Kidney (tissue), 13 donors: ENCODE measurements at regions not wholly inside any gene's neighbourhood (a gene's known extent, or its start where the extent isn't known, plus 50 kb on each side); places are given as distances from the start of the nearest gene placed in this dataset.

Source experiments
- DNase-seq, 5 donors: peaks; one replicate each; pipeline ENCODE4 v3.0.0-alpha.2; 2013 to 2020
- FAIRE-seq: peaks from 2 replicates; lab custom pipeline; 2012; peaks lifted over from hg19 to GRCh38; lab: Jason Lieb, UNC
- H3K27ac ChIP-seq, 2 donors: one replicate each; pipeline ENCODE4 v1.7.0; 2013; ENCODE audit warnings: low read depth in 2 of 2, low read length in 2 of 2, inconsistent platforms in 1 of 2
- H3K27me3 ChIP-seq: one replicate; pipeline ENCODE4 v1.7.1; 2013; ENCODE audit warnings: low read length, inconsistent platforms; ENCODE audit not compliant: control insufficient read depth, insufficient read depth
- H3K36me3 ChIP-seq, 3 donors: one replicate each; pipeline versions ENCODE4 v1.7.0 to v1.7.1; 2013; ENCODE audit warnings: low read length in 3 of 3, control low read depth in 1 of 3, inconsistent platforms in 1 of 3; ENCODE audit not compliant: insufficient read depth in 3 of 3, control insufficient read depth in 2 of 3
- H3K4me1 ChIP-seq, 3 donors: one replicate each; pipeline versions ENCODE4 v1.7.0 to v1.7.1; 2013; ENCODE audit warnings: low read length in 3 of 3, inconsistent platforms in 1 of 3, low read depth in 1 of 3; ENCODE audit not compliant: control insufficient read depth in 2 of 3, insufficient read depth in 2 of 3
- H3K4me3 ChIP-seq, 3 donors: one replicate each; pipeline versions ENCODE4 v1.7.0 to v1.8.1; 2013; ENCODE audit warnings: low read length in 3 of 3, control low read depth in 1 of 3, inconsistent platforms in 1 of 3
- H3K9ac ChIP-seq, 3 donors: one replicate each; pipeline versions ENCODE4 v1.7.0 to v1.7.1; 2013; ENCODE audit warnings: low read length in 3 of 3, control low read depth in 1 of 3, inconsistent platforms in 1 of 3
- H3K9me3 ChIP-seq, 3 donors: one replicate each; pipeline versions ENCODE4 v1.7.0 to v1.7.1; 2013; ENCODE audit warnings: low read length in 3 of 3, control low read depth in 1 of 3, inconsistent platforms in 1 of 3; ENCODE audit not compliant: control insufficient read depth in 2 of 3, insufficient read depth in 1 of 3
- intact Hi-C: fragments of 100-400 bp; cut with DNase I; formaldehyde crosslinking; loops from one replicate; pipeline ENCODE4 v1.11.1; 2022
- TF ChIP-seq, protein P1 (sequence below): IDR thresholded peaks from 3 replicates; pipeline ENCODE4 v1.5.1; 2012; ENCODE audit warnings: mild to moderate bottlenecking, moderate library complexity, borderline replicate concordance; ENCODE audit not compliant: insufficient read depth; ENCODE audit errors: extremely low read depth
- donor health status: control.
- donor health status: control.
- donor health status: control.
- donor health status: control.
- donor health status: control.
- donor health status: DM: yes; HTN: yes; CAD: no.
- donor health status: Normal renal cell carcinoma (clear cell type).

DNA sequence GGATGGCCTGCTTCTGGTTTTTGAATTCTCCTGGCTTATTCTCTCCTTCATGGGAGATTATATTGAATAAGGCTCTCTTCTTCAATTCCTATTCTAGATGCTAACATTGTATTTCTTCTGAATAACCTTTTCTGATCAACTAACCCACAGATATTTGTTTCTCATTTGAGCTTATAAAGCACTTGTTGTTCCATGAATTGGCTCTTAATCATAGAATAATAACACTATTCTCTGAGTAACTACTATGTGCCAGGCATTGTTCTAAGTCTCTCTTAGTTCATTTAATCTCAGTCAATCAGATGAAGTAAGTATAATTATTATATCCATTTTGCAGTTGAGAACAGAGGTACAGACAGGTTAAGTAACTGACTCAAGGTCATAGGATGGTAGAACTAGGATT is 136.3 kb upstream of the MLIP start:
- no peak for FAIRE-seq
- no peak for DNase-seq
- no peaks in the 10 kb centered on the region for H3K9me3 ChIP-seq
- H3K27me3 ChIP-seq = no peaks in the 10 kb centered on the region
- no peaks in the 10 kb centered on the region for H3K36me3 ChIP-seq
- H3K9ac ChIP-seq = no peak overlapping the region
- no peak overlapping the region for H3K4me3 ChIP-seq
- H3K27ac ChIP-seq = no peak overlapping the region
- intact Hi-C loops = no loop called here
- peaks cover 0 to 5% (median 0%) of the 10 kb centered on the region in 3 donors for H3K4me1 ChIP-seq
- TF ChIP-seq, protein P1, sequence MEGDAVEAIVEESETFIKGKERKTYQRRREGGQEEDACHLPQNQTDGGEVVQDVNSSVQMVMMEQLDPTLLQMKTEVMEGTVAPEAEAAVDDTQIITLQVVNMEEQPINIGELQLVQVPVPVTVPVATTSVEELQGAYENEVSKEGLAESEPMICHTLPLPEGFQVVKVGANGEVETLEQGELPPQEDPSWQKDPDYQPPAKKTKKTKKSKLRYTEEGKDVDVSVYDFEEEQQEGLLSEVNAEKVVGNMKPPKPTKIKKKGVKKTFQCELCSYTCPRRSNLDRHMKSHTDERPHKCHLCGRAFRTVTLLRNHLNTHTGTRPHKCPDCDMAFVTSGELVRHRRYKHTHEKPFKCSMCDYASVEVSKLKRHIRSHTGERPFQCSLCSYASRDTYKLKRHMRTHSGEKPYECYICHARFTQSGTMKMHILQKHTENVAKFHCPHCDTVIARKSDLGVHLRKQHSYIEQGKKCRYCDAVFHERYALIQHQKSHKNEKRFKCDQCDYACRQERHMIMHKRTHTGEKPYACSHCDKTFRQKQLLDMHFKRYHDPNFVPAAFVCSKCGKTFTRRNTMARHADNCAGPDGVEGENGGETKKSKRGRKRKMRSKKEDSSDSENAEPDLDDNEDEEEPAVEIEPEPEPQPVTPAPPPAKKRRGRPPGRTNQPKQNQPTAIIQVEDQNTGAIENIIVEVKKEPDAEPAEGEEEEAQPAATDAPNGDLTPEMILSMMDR = no peak

- Histone ChIP-seq H3K9me3 (no peaks in the 10 kb centered on the region), H3K4me3 (no peak overlapping the region), H3K36me3 (no peaks in the 10 kb centered on the region), H3K9ac (no peak overlapping the region), H3K27ac (peak overlapping the region in 1 of 2 donors; percentile 32), H3K27me3 (no peaks in the 10 kb centered on the region), H3K4me1 (peaks cover 0 to 5% (median 0%) of the 10 kb centered on the region in 3 donors)
- intact Hi-C loops = no loop called here
- TF ChIP-seq, protein P1 = no peak
- DNase-seq (peak in 2 of 5 donors; percentile 73 to 75), FAIRE-seq (no peak)
Measured at GRCh38 chr6:53975941-53976615, 135.2 kb upstream of the MLIP start.

- Histone ChIP-seq H3K4me1 (peaks cover 0 to 5% (median 0%) of the 10 kb centered on the region in 3 donors), H3K4me3 (no peak overlapping the region), H3K9me3 (no peaks in the 10 kb centered on the region), H3K36me3 (no peaks in the 10 kb centered on the region), H3K9ac (no peak overlapping the region), H3K27me3 (no peaks in the 10 kb centered on the region), H3K27ac (peak overlapping the region in 1 of 2 donors; percentile 1)
- intact Hi-C loops = no loop called here
- no peak for DNase-seq
- peak; percentile 78 for FAIRE-seq
- TF ChIP-seq, protein P1 = no peak
Measured at GRCh38 chr6:53977551-53977950, 133.7 kb upstream of the MLIP start.
